Osteoblast (primary cell): ENCODE measurements at regions not wholly inside any gene's neighbourhood (a gene's known extent, or its start where the extent isn't known, plus 50 kb on each side); places are given as distances from the start of the nearest gene placed in this dataset.

Experiments
- DNase-seq: peaks from one replicate; pipeline ENCODE4 v3.0.0; 2011; ENCODE audit warnings: low spot score, mixed read lengths; ENCODE audit not compliant: insufficient read length; ENCODE audit errors: missing footprints
- H2AFZ ChIP-seq: 2 replicates; pipeline ENCODE4 v1.6.0; 2011; ENCODE audit warnings: mild to moderate bottlenecking, low read length
- H3K27ac ChIP-seq: 2 replicates; pipeline ENCODE4 v1.5.1; 2011; ENCODE audit warnings: mild to moderate bottlenecking, low read depth, low read length, moderate library complexity
- H3K27me3 ChIP-seq: 2 replicates; pipeline ENCODE4 v1.6.0; 2012; ENCODE audit warnings: mild to moderate bottlenecking, control low read depth, inconsistent platforms, low read length, moderate library complexity; ENCODE audit not compliant: insufficient read depth
- H3K36me3 ChIP-seq: 2 replicates; pipeline ENCODE4 v1.5.1; 2011; ENCODE audit warnings: mild to moderate bottlenecking, low read length, control low read depth, moderate library complexity; ENCODE audit not compliant: insufficient read depth
- H3K4me1 ChIP-seq: 2 replicates; pipeline ENCODE4 v1.5.1; 2011; ENCODE audit warnings: mild to moderate bottlenecking, low read length, control low read depth, moderate library complexity; ENCODE audit not compliant: insufficient read depth
- H3K4me2 ChIP-seq: 2 replicates; pipeline ENCODE4 v1.6.0; 2011; ENCODE audit warnings: mild to moderate bottlenecking, low read length; ENCODE audit not compliant: insufficient read depth
- H3K4me3 ChIP-seq: fragments of 200-600 bp; sonication (generic); 3 replicates; pipeline ENCODE4 v1.5.1; 2012; ENCODE audit warnings: mild to moderate bottlenecking, low read length, inconsistent platforms; ENCODE audit not compliant: insufficient read depth
- H3K79me2 ChIP-seq: 2 replicates; pipeline ENCODE4 v1.6.0; 2012; ENCODE audit warnings: mild to moderate bottlenecking, low read length, control low read depth, inconsistent platforms; ENCODE audit not compliant: insufficient read depth
- H3K9me3 ChIP-seq: 2 replicates; pipeline ENCODE4 v1.5.1; 2011; ENCODE audit warnings: low read depth, low read length, control low read depth
- H4K20me1 ChIP-seq: 2 replicates; pipeline ENCODE4 v1.6.0; 2012; ENCODE audit warnings: mild to moderate bottlenecking, low read length, control low read depth; ENCODE audit not compliant: insufficient read depth
- CTCF ChIP-seq: IDR thresholded peaks from 2 replicates; pipeline ENCODE4 v1.5.1; 2011; ENCODE audit warnings: mild to moderate bottlenecking, low read depth, low read length, moderate library complexity; ENCODE audit errors: extremely low read depth

- TF ChIP-seq CTCF = no peak
- Histone ChIP-seq H2AFZ (no peak overlapping the region), H4K20me1 (no peaks in the 10 kb centered on the region), H3K27ac (no peak overlapping the region), H3K79me2 (no peaks in the 10 kb centered on the region), H3K36me3 (no peaks in the 10 kb centered on the region), H3K27me3 (no peaks in the 10 kb centered on the region), H3K4me1 (no peaks in the 10 kb centered on the region), H3K9me3 (no peaks in the 10 kb centered on the region), H3K4me3 (no peak overlapping the region), H3K4me2 (no peak overlapping the region)
- DNase-seq = peak; percentile 10
Observed at GRCh38 chr14:98136012-98136789, 1135.8 kb downstream of the BCL11B start.

DNA sequence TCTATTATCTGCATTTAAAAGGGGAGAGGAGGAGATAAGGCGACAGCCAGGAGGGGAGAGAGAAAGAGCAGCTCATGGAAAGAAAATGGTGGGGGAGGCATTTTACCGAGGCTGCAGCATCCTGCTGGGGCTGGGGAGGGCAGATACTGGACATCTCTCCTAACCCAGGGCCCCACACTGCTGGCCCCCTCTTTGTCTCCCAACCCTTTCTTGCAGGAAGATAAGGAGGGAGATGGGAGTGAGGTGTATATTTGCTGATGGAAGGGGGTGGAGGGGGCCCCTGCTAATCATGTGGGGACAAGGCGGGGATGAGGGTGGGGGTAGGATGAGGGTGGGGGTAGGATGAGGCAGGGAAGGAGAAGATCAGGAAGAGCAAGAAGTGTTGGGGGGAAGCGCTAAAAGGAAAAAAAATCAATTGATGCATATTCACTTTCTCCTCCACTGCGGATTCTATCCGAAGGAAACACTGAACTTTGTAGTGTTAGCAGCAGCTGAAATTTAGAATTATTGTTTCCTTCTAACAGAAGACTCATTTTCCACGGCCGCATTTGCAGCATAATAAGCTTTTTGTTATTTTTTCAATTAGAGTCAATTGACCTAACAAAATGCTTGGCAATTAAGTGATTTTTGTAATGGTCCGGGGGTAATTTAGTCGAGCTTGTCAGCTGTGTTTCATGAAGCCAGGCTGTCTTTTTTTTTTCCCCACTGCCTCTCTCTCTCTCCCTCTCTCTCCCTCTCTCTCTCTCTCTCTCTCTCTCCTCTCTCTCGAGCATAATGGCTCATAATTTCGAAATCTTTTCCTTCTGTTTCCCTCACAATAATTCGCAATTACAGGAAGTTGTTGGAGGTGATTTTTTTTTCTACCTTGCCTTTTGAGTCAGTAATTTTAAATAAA is 1134.6 kb downstream of the BCL11B start:
- H3K4me1 ChIP-seq = no peaks in the 10 kb centered on the region
- no peaks in the 10 kb centered on the region for H3K79me2 ChIP-seq
- H3K4me2 ChIP-seq = no peak overlapping the region
- no peaks in the 10 kb centered on the region for H3K36me3 ChIP-seq
- no peaks in the 10 kb centered on the region for H4K20me1 ChIP-seq
- no peak overlapping the region for H3K27ac ChIP-seq
- TF ChIP-seq CTCF = no peak
- DNase-seq = no peak
- H3K4me3 ChIP-seq = no peak overlapping the region
- H3K9me3 ChIP-seq = no peaks in the 10 kb centered on the region
- no peaks in the 10 kb centered on the region for H3K27me3 ChIP-seq
- no peak overlapping the region for H2AFZ ChIP-seq

DNA sequence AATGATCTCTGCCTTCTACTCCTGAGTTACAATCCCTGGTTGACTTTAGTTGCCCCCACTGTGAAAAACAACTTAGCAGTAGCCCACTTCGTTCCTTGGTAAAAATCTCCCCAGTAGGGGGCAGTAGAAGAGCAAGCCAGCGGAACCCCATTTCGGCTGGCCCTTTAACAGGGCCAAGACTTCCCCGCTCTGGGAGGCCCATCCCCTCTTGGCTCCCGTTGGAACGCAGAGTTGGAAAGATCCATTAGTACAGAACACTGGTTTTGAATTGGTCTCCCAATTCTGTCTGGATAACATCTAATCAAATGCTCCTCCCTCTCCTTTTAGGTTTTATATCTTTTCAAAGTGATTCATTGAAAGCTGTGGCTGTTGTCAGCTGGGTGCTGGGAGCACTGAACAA is 1133.3 kb downstream of the BCL11B start:
- peak; percentile 44 for TF ChIP-seq CTCF
- no peak overlapping the region for H3K4me3 ChIP-seq
- no peak overlapping the region for H2AFZ ChIP-seq
- H3K27ac ChIP-seq = no peak overlapping the region
- no peaks in the 10 kb centered on the region for H3K36me3 ChIP-seq
- H3K4me1 ChIP-seq = no peaks in the 10 kb centered on the region
- H3K9me3 ChIP-seq = no peaks in the 10 kb centered on the region
- no peak overlapping the region for H3K4me2 ChIP-seq
- no peaks in the 10 kb centered on the region for H3K27me3 ChIP-seq
- no peak for DNase-seq
- H3K79me2 ChIP-seq = no peaks in the 10 kb centered on the region
- no peaks in the 10 kb centered on the region for H4K20me1 ChIP-seq
